HS-27A (cell line): ENCODE measurements at regions not wholly inside any gene's neighbourhood (a gene's known extent, or its start where the extent isn't known, plus 50 kb on each side); places are given as distances from the start of the nearest gene placed in this dataset.
"Not testable (repeated sequence)": the region's sequence is repeated elsewhere in the genome, so short reads cannot be mapped to it uniquely, and the experiment has no call there.

Experiments used
- DNase-seq: peaks from one replicate; pipeline ENCODE4 v3.0.0-alpha.2; 2012; ENCODE audit warnings: low read depth, missing footprints

DNA sequence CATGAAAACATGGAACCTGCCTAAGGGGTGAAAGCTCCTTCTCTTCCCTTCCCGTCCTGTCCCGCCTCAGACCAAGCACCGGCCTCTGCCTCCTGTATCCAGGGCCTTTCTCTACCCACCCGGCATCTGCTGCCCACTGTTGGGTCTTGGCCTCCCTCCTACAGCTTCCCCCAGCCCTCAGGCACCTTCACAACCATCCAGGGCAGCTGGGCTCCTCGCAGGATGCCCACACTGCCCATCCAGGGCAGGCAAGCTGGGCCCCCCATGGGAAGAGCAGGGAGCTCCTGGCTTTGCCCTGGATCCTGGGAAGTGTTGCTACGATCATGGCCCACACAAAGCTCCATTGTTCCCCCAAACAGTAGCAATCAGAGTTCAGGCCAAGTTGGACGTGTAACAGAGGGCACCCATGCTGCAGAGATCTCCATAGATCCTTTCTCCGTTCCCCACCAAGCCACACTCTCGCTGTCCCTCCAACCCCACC is 206.6 kb downstream of the NDUFA10 start:
- no peak for DNase-seq

DNA sequence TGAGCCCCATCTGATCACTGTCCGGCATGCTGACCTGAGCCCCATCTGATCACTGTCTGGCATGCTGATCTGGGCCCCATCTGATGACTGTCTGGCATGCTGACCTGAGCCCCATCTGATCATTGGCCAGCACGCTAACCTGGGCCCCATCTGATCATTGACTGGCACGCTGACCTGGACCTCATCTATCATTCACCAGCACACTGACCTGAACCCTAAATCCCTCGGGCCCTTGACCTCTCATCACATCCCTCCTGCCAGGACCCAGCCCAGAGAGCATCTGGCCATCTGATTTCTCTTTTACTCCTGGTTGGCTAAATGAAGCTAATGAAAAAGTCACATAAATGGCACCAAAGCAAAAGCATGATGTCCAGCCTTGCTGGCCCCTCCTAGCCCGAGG is 207.1 kb downstream of the NDUFA10 start:
- DNase-seq = no peak

DNA sequence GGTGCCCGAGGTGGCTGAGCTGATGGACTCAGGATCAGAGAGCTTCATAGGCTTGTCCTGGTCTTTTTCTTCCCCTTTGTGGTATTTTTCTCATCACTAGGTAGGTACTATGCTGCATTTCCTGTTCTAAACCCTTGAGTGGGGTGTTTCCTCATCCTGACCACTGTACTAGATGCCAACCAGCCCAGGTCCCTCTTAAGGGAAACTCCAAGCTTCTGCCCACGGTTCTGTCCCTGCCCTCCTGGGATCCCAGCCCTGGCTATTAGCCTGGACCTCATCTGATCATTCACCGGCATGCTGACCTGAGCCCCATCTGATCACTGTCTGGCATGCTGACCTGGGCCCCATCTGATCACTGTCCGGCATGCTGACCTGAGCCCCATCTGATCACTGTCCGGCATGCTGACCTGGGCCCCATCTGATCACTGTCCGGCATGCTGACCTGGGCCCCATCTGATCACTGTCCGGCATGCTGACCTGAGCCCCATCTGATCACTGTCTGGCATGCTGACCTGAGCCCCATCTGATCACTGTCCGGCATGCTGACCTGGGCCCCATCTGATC is 207.6 kb downstream of the NDUFA10 start:
- DNase-seq = not testable (repeated sequence)

- DNase-seq = no peak
Observed at GRCh38 chr2:239816576-239817467, 208.3 kb downstream of the NDUFA10 start.

- no peak for DNase-seq
Observed at GRCh38 chr2:239815671-239816070, 209.5 kb downstream of the NDUFA10 start.

GRCh38 chr2:239814861-239815601 is 210.1 kb downstream of the NDUFA10 start:
- no peak for DNase-seq

DNA sequence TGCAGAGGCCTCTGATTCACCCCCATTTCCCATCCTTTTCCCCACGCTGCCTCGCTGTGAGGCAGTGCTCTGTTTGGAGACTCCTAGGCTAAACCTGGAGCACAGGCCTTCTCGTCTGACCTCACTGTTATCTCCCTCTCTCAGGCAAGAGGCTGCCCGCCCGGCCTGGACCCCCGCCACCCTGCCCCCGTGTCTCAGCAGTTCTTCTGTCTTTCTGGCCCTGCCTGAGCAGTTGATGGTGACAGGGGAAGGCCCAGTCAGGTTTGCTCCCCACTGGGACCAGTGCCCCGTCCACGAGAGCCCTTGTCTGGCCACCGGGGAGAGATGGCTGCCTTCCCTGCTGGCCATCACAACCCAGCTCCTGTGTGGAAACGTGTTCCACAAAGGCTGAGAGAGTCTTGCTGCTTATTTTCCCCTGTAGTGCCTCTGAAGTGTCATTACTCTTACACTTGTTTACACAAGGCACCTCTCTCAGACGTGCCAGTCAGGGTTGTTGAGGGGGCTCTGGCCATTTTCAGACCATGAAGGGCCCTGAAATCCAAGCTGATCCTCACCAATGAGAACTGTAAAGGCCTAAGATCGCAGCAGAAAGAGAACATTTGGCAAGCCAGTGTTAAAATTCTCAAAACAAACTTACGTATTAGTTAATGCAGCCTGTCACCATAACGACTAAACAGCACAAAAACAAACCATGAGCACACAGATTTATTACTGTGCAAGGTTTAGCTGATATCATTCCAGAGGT is 210.9 kb downstream of the NDUFA10 start:
- no peak for DNase-seq

- DNase-seq = no peak
Observed at GRCh38 chr2:239813261-239814115, 211.7 kb downstream of the NDUFA10 start.

DNA sequence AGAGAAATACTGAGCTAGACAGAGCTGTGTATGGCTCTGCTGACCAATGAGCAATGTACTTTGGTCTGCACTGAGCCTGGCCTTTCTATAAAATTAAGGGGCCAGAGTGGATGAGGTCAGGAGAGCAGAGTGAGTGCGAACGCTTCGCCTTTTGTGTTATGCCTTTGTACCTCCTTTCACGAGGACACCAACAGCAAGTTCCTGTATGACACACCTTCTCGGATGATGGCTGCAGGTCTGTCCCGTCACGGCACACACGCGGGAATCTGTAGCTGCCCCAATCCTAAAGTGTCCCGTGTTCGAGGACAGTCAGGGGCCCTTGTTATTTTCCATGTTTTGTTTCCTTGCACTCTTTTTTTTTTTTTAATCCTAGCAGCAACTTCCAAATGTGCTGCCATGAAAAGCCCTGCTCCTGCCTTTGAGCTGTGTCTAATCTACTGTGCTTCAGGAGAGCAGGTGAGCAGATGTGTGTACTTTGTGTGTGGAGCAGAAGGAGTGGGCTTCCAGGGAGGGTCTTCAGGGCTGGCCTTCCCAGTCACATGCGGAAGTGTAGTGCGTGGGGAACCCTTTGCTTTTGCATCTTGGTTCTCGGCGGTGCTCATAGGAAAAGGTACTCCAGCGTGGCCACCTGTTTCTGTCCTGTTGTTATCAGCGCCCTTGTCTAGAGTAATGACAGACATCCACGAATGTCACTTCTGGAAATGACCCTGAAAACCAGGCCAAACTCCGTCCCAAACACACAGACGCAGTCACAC is 213.2 kb downstream of the NDUFA10 start:
- no peak for DNase-seq

- no peak for DNase-seq
Observed at GRCh38 chr2:239811111-239811781, 213.9 kb downstream of the NDUFA10 start.

DNA sequence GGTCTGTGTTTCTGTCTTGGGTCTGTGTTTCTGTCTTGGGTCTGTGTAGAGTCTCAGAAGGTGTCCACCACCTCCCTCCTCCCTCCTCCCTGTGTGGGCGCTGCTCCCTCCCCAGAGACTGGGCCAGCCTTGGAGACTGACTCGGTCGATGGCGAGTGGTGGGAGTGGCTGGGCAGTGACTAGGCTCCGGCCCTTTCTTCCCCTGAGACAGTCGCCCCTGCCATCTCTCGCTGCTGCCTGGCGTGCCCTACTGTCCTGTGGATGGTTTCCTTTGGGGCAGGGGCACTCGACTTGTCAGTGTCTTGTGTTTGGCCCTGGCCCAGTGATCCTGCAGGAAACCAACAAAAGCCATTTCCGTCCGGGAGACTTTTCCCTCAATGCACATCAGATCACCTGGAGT is 215.8 kb downstream of the NDUFA10 start:
- DNase-seq = no peak

GRCh38 chr2:239807568-239807967 is 217.6 kb downstream of the NDUFA10 start:
- no peak for DNase-seq

GRCh38 chr2:239806758-239807434 is 218.2 kb downstream of the NDUFA10 start:
- no peak for DNase-seq

GRCh38 chr2:239806276-239806675 is 218.9 kb downstream of the NDUFA10 start:
- no peak for DNase-seq

- DNase-seq = no peak
Observed at GRCh38 chr2:239805414-239805813, 219.7 kb downstream of the NDUFA10 start.

GRCh38 chr2:239805043-239805329 is 220.2 kb downstream of the NDUFA10 start:
- DNase-seq = no peak

GRCh38 chr2:239804161-239805042 is 220.7 kb downstream of the NDUFA10 start:
- DNase-seq = no peak

DNA sequence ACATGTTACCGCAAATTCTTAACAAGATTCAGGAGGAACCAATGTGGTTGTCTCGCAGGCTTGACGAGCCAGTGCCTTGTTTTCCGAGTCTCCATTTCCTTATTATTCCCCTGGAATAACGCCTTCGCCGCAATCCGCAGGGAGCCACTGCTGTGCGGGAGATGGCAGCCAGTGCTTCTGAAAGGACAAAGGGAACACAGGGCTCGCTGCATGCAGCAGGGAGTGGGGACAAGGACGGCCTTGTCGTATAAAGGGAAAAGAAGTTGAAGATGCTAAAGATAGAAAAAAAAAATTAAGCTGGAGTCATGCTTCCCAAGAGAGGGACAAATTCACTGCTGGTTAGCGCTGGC is 221.4 kb downstream of the NDUFA10 start:
- no peak for DNase-seq
